ENCODE measurements at regions not wholly inside any gene's neighbourhood (a gene's known extent, or its start where the extent isn't known, plus 50 kb on each side); places are given as distances from the start of the nearest gene placed in this dataset.

DNA sequence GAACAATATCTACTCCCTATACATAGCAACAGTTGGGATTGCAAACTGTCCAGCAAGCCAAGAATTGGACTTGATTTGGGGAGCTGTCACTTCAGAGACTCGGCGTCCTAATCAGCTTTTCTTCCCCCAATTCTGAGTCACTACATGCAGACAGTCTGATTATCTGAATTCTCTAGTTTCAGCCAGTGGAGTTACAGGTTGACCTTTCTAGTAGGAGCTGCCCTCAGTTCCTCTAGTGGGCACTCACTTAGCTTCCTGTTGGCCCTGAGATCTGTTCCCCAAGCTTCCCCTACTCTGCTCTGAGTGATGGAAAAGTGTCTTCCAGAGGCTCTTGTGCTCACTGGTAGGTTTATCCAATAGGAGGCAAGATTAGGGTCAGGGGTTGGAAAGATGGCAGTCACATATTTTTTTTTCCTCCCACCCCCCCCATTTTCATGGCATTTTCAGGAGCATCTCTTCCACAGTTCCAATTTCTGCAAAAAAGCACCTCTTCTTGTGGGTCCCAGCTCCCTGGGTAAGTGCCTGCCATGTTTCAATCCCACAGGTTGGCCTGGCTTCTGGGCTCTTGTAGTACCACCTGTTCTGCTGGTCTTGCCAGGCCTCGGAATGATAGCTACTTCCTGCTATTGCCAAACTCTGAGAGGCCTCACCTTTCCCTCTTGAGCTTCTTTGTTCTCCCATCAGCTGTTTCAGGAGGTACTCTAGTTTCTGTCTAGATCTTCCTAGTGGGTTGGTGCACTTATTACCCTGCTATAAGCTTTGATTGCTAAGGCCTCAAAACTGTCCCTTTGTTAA is 182.2 kb downstream of the RAP2B start:
- TF ChIP-seq, protein P1, sequence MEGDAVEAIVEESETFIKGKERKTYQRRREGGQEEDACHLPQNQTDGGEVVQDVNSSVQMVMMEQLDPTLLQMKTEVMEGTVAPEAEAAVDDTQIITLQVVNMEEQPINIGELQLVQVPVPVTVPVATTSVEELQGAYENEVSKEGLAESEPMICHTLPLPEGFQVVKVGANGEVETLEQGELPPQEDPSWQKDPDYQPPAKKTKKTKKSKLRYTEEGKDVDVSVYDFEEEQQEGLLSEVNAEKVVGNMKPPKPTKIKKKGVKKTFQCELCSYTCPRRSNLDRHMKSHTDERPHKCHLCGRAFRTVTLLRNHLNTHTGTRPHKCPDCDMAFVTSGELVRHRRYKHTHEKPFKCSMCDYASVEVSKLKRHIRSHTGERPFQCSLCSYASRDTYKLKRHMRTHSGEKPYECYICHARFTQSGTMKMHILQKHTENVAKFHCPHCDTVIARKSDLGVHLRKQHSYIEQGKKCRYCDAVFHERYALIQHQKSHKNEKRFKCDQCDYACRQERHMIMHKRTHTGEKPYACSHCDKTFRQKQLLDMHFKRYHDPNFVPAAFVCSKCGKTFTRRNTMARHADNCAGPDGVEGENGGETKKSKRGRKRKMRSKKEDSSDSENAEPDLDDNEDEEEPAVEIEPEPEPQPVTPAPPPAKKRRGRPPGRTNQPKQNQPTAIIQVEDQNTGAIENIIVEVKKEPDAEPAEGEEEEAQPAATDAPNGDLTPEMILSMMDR (IDR thresholded peaks at IDR 0.05; ENCODE audit: borderline replicate concordance, insufficient read depth, low read depth, low read length), result no peak

DNA sequence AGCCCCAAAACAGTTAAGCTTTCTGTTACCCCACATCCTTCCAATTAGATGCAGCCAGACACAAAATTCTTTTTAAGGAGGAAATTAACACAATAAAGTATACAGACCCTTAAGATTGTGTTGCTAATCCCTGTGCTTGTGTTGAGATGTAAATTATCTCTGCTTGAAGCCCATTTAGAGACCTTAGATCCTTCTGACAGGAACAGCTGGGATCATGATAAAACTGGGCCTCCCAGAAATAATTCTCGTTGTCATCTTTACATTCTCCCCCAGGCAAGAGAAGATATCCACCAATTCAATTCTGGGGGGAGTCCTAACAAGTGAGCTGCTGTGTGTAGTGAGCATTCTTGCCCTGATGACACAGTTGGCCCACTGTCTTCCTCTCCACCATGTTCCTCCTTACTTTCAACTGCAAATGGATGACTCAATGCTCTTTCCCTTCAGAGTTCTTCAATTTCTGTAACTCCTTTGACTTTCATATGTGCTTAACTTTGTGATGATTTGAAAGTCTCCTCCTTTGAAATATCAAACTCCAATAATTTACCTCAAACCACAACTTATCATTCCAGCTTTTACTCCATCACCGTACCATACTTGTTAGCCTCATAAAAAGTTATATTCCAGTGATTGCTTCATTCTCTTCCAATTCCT is 186.6 kb downstream of the RAP2B start:
- no peak overlapping the region for H3K4me3 ChIP-seq (ENCODE audit: low read depth, low read length)
- TF ChIP-seq, protein P1 (IDR thresholded peaks at IDR 0.05; ENCODE audit: borderline replicate concordance, insufficient read depth, low read depth, low read length), result no peak

More for the DNA sequence above, 182.2 kb downstream of the RAP2B start:
- no peak overlapping the region for H3K4me3 ChIP-seq (ENCODE audit: low read depth, low read length)

DNA sequence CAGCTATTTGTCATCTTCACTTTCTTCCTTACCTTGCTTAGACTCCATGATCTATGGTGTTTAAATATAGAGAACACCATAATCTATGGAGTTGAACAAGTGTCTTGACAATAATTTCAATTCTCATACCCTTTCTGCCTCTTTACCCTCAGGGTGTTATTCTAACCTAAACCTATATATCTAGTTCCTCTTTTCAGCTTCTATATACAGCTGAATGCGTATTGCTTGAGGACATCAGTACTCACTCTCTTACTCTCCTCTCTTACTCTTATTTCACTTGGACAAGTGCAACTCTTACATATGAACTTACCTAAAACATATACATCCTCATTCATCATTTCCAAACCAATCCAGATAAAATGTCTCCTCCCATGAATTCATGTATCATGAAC is 187.1 kb downstream of the RAP2B start:
- H3K4me3 ChIP-seq (ENCODE audit: low read depth, low read length), result no peak overlapping the region
- TF ChIP-seq, protein P1 (IDR thresholded peaks at IDR 0.05; ENCODE audit: borderline replicate concordance, insufficient read depth, low read depth, low read length), result no peak

DNA sequence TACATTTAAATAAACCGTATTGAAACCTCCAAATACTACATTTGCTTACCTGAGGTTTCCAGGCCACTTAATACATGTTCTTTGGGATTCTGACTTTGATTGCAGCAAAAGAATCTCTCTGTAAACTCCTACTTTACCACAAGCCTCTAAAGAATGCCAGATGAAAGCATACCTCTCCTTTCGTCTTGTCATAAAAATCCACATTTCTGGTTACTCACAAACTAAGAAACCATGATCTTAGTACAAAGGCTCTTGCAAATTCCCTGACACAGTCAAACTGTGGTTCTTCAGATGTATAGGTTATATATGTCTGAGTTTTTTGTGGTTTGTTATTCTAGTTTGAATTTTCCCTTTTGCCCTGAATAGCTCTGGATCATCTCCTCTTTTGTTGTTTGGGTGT is 188.4 kb downstream of the RAP2B start:
- TF ChIP-seq, protein P1 (IDR thresholded peaks at IDR 0.05; ENCODE audit: borderline replicate concordance, insufficient read depth, low read depth, low read length), result no peak

DNA sequence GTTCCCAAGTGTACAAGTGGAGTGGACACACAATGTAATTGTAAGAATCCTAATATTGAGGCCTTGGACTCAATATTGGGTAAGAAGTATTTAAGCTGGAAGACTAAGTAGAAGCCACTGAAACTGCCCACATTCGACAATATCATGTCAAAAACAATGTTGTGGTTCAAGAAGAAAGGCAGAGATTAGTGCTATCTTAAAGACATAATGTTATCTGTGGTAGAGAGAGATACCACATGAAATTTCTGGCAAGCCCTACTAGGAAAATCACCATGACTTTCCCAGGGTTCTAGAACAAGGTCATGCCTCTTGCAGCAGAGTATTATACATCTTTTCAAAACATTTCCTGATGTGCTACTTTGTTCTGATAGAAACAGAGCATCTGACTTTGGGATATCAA is 192.6 kb downstream of the RAP2B start:
- H3K4me3 ChIP-seq (ENCODE audit: low read depth, low read length), result no peak overlapping the region
- TF ChIP-seq, protein P1 (IDR thresholded peaks at IDR 0.05; ENCODE audit: borderline replicate concordance, insufficient read depth, low read depth, low read length), result no peak

More for the DNA sequence above, 188.4 kb downstream of the RAP2B start:
- no peak overlapping the region for H3K4me3 ChIP-seq (ENCODE audit: low read depth, low read length)

DNA sequence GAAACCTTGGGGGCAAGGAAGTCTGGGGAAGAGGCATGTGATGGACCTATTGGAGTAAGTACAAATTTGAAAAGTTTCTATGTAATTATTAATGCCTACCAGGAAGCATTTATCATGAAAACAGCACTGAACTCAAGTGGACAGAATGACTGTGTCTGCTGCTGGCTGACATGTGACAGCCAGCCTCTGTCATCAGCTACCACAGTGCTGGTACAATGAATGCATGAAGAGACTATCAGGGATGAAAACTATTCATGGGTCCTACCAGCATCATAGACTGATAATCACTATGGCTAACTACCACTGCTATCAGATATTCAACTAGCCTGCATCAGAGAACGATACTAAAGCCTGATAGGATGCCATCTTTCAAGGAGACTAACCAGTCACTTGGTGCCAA is 193.5 kb downstream of the RAP2B start:
- TF ChIP-seq, protein P1 (IDR thresholded peaks at IDR 0.05; ENCODE audit: borderline replicate concordance, insufficient read depth, low read depth, low read length), result no peak
- H3K4me3 ChIP-seq (ENCODE audit: low read depth, low read length), result no peak overlapping the region

DNA sequence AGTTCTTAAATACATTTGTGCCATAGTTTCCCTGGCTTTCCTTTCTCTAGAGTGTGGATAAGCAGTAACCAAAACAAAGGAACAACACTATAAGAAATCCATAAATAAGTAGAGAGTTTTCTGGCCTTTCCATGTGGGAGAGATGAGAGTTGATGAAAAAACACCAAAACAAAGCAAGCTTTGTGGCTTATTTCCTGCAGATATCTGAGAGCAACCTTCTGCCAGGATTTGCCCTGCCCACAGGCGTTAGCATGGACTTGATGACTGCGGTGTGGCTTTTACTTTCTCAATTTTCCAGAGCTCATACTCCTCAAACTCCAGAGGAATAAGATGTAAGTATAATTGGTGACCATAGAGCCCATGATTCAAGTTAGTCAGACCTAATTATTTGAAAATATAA is 194.9 kb downstream of the RAP2B start:
- no peak overlapping the region for H3K4me3 ChIP-seq (ENCODE audit: low read depth, low read length)
- TF ChIP-seq, protein P1 (IDR thresholded peaks at IDR 0.05; ENCODE audit: borderline replicate concordance, insufficient read depth, low read depth, low read length), result no peak

Data from GM12875 (cell line).